ENCODE measurements at regions not wholly inside any gene's neighbourhood (a gene's known extent, or its start where the extent isn't known, plus 50 kb on each side); places are given as distances from the start of the nearest gene placed in this dataset.

DNA sequence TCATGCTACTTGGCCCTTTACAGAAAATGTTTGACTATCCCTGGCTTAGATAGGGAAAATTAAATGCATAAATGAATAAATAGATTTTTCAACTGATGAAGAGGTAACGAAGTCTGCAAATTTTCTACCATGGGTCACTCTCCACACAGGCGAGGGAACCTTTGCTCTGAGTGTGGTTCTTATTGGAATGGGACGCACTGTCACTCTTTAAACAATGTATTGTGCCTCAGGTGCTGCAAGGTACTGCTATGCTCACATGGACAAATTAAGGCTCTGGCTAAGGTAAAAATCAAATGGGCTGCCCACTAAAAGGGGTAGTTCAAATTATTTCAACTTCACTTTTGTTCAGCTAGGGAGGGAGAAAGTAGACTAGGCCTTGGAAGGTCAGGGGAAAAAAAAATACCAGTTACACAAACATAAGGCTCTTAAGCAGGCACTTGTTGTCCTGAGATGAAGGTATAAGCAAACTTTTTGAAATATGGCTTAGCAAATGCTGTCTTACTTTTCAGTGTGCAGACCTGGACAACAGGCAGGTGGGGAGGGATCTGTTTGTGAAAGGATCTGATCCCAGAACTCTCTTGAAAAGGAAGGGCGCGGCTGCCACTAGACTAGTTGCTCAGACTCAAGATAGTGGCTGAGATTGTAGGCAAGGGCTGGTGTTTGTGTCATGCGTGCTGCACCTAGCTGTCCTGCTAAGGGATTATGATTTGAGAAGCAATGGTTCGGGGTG lies 99.5 kb downstream of the ADAMTS15 start:
- TF ChIP-seq POLR2A (IDR thresholded peaks at IDR 0.05): no peak
- TF ChIP-seq, protein P1, sequence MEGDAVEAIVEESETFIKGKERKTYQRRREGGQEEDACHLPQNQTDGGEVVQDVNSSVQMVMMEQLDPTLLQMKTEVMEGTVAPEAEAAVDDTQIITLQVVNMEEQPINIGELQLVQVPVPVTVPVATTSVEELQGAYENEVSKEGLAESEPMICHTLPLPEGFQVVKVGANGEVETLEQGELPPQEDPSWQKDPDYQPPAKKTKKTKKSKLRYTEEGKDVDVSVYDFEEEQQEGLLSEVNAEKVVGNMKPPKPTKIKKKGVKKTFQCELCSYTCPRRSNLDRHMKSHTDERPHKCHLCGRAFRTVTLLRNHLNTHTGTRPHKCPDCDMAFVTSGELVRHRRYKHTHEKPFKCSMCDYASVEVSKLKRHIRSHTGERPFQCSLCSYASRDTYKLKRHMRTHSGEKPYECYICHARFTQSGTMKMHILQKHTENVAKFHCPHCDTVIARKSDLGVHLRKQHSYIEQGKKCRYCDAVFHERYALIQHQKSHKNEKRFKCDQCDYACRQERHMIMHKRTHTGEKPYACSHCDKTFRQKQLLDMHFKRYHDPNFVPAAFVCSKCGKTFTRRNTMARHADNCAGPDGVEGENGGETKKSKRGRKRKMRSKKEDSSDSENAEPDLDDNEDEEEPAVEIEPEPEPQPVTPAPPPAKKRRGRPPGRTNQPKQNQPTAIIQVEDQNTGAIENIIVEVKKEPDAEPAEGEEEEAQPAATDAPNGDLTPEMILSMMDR (IDR thresholded peaks at IDR 0.05 in 4 of 5, conservative IDR thresholded peaks at IDR 0.05 in 1 of 5): no peak

All from gastrocnemius medialis (tissue), 4 donors.